Astrocyte (in vitro differentiated cells and primary cell): ENCODE measurements at regions not wholly inside any gene's neighbourhood (a gene's known extent, or its start where the extent isn't known, plus 50 kb on each side); places are given as distances from the start of the nearest gene placed in this dataset.

Source experiments
- DNase-seq: peaks from one replicate; pipeline ENCODE4 v3.0.0-alpha.2; 2010; ENCODE audit warnings: low read depth
- FAIRE-seq: peaks from 2 replicates; lab custom pipeline; 2011; peaks lifted over from hg19 to GRCh38; lab: Jason Lieb, UNC
- H2AFZ ChIP-seq: 2 replicates; pipeline ENCODE4 v1.6.0; 2012; ENCODE audit warnings: low read depth, low read length, inconsistent platforms
- H3K27ac ChIP-seq: 2 replicates; pipeline ENCODE4 v1.5.1; 2011; ENCODE audit warnings: low read depth, low read length, inconsistent platforms
- H3K27me3 ChIP-seq: 2 replicates; pipeline ENCODE4 v1.6.0; 2011; ENCODE audit warnings: low read length, inconsistent platforms; ENCODE audit not compliant: insufficient read depth
- H3K36me3 ChIP-seq: 2 replicates; pipeline ENCODE4 v1.5.1; 2011; ENCODE audit warnings: low read length, inconsistent platforms; ENCODE audit not compliant: insufficient read depth
- H3K4me1 ChIP-seq: 2 replicates; pipeline ENCODE4 v1.5.1; 2011; ENCODE audit warnings: low read length, inconsistent platforms; ENCODE audit not compliant: insufficient read depth
- H3K4me2 ChIP-seq: 2 replicates; pipeline ENCODE4 v1.6.0; 2012; ENCODE audit warnings: low read length, inconsistent platforms
- H3K4me3 ChIP-seq: 2 replicates; pipeline ENCODE4 v1.5.1; 2011; ENCODE audit warnings: low read depth, mild to moderate bottlenecking, low read length, inconsistent platforms; ENCODE audit not compliant: insufficient read depth
- H3K79me2 ChIP-seq: 2 replicates; pipeline ENCODE4 v1.6.0; 2012; ENCODE audit warnings: mild to moderate bottlenecking, low read length, inconsistent platforms; ENCODE audit not compliant: insufficient read depth
- H3K9ac ChIP-seq: 2 replicates; pipeline ENCODE4 v1.6.0; 2012; ENCODE audit warnings: mild to moderate bottlenecking, low read length, inconsistent platforms
- H3K9me3 ChIP-seq: 2 replicates; pipeline ENCODE4 v1.5.1; 2012; ENCODE audit warnings: low read depth, mild to moderate bottlenecking, low read length, inconsistent platforms; ENCODE audit not compliant: insufficient read depth
- H4K20me1 ChIP-seq: 2 replicates; pipeline ENCODE4 v1.6.0; 2012; ENCODE audit warnings: low read length, inconsistent platforms; ENCODE audit not compliant: insufficient read depth
- H3K27ac Mint-ChIP-seq: one replicate; pipeline ENCODE4 v1.8.0; 2021; ENCODE audit warnings: mild to moderate bottlenecking, mixed read lengths; ENCODE audit not compliant: unreplicated experiment
- H3K27me3 Mint-ChIP-seq: one replicate; pipeline ENCODE4 v1.8.0; 2021; ENCODE audit warnings: low read depth, mixed read lengths; ENCODE audit not compliant: unreplicated experiment
- H3K36me3 Mint-ChIP-seq: one replicate; pipeline ENCODE4 v1.8.0; 2021; ENCODE audit warnings: low read depth, mixed read lengths; ENCODE audit not compliant: unreplicated experiment
- H3K4me1 Mint-ChIP-seq: one replicate; pipeline ENCODE4 v1.8.0; 2021; ENCODE audit warnings: low read depth, mixed read lengths; ENCODE audit not compliant: unreplicated experiment
- H3K4me3 Mint-ChIP-seq: one replicate; pipeline ENCODE4 v1.8.0; 2021; ENCODE audit warnings: mild to moderate bottlenecking, moderate library complexity, mixed read lengths; ENCODE audit not compliant: unreplicated experiment
- H3K9me3 Mint-ChIP-seq: one replicate; pipeline ENCODE4 v1.8.0; 2021; ENCODE audit warnings: mild to moderate bottlenecking, mixed read lengths; ENCODE audit not compliant: unreplicated experiment
- CTCF ChIP-seq: IDR thresholded peaks from 2 replicates; pipeline ENCODE4 v1.5.1; 2011; ENCODE audit warnings: low read depth, mild to moderate bottlenecking, inconsistent platforms, low read length, moderate library complexity; ENCODE audit not compliant: insufficient read depth
- EZH2 ChIP-seq: IDR thresholded peaks from 2 replicates; pipeline ENCODE4 v1.6.1; 2012; ENCODE audit warnings: mild to moderate bottlenecking, low read length, inconsistent platforms; ENCODE audit not compliant: insufficient read depth

DNA sequence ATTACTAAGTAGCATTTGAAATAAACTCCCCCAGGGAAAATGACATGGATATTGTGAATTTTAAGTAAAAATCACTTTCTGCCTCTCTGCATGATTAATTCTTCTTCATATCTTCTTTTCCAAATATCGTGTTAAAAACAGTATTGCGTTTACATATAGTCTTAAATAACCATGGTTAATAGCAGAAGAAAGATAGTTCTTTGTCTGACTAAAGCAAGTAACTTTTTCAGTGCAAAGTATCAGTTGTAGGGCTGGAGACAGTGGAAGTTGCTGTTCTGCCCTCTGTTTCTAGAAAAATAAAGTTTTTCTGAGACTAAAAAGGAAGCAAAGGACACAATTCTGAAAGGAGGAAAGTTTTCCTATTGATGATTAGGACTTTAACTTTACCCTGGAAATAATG, 330.2 kb downstream of the NDFIP2 start:
- Histone ChIP-seq H3K9me3 (peaks cover 3% of the 10 kb centered on the region), H2AFZ (no peak overlapping the region), H3K9ac (no peak overlapping the region), H3K27me3 (no peaks in the 10 kb centered on the region), H3K36me3 (no peaks in the 10 kb centered on the region), H3K79me2 (no peaks in the 10 kb centered on the region), H4K20me1 (no peaks in the 10 kb centered on the region), H3K4me1 (peaks cover 9% of the 10 kb centered on the region), H3K27ac (no peak overlapping the region), H3K4me3 (no peak overlapping the region), H3K4me2 (peak overlapping the region; percentile 54)
- Mint-ChIP-seq H3K4me3 (no peak overlapping the region), H3K36me3 (no peaks in the 10 kb centered on the region), H3K4me1 (peaks cover 20% of the 10 kb centered on the region), H3K27me3 (no peaks in the 10 kb centered on the region), H3K9me3 (peaks cover 4% of the 10 kb centered on the region), H3K27ac (peak overlapping the region; percentile 81)
- DNase-seq (no peak), FAIRE-seq (no peak)
- TF ChIP-seq CTCF (no peak), EZH2 (no peak)

- Histone ChIP-seq H3K36me3 (no peaks in the 10 kb centered on the region), H2AFZ (no peak overlapping the region)
These were observed 329.7 kb downstream of the NDFIP2 start for GRCh38 chr13:79810669-79811068.

More at GRCh38 chr13:79810669-79811068, 329.7 kb downstream of the NDFIP2 start:
- peaks cover 3% of the 10 kb centered on the region for H3K9me3 ChIP-seq
- TF ChIP-seq CTCF (no peak), EZH2 (no peak)
- peak overlapping the region; percentile 54 for H3K4me2 ChIP-seq
- Mint-ChIP-seq H3K4me3 (no peak overlapping the region), H3K36me3 (no peaks in the 10 kb centered on the region), H3K27ac (peak overlapping the region; percentile 81), H3K27me3 (no peaks in the 10 kb centered on the region), H3K4me1 (peaks cover 20% of the 10 kb centered on the region), H3K9me3 (peaks cover 4% of the 10 kb centered on the region)
- FAIRE-seq = no peak
- H4K20me1 ChIP-seq = no peaks in the 10 kb centered on the region
- H3K4me3 ChIP-seq = no peak overlapping the region
- DNase-seq = peak; percentile 71
- peaks cover 9% of the 10 kb centered on the region for H3K4me1 ChIP-seq
- no peak overlapping the region for H3K9ac ChIP-seq
- no peaks in the 10 kb centered on the region for H3K27me3 ChIP-seq
- H3K79me2 ChIP-seq = no peaks in the 10 kb centered on the region
- H3K27ac ChIP-seq = no peak overlapping the region
